ENCODE measurements at regions not wholly inside any gene's neighbourhood (a gene's known extent, or its start where the extent isn't known, plus 50 kb on each side); places are given as distances from the start of the nearest gene placed in this dataset.

DNA sequence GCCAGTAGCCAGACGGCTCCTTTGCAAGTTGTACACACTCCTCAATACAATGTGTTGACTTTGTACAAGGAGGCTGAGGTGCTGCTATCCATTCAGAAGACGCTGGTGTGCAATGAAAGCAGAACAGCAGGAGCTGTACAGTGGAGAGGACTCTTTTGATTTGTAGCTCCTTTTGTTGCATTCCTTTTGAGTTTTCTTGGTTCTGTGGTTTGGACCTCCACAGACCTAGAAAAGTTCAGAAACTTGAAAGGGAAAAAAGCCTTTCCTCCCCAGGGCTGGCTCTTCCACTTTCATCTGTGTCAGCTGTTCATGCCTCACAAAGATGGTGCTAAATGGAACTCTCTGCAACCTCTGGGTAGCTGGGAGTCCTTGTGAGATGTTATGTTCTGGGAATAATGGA, 117.4 kb downstream of the MAT2B start:
- Histone ChIP-seq H3K27ac (no peak overlapping the region), H3K27me3 (no peaks in the 10 kb centered on the region), H3K4me1 (no peaks in the 10 kb centered on the region), H3K4me3 (no peak overlapping the region), H3K36me3 (no peaks in the 10 kb centered on the region), H3K9me3 (no peaks in the 10 kb centered on the region)
- TF ChIP-seq, protein P1, sequence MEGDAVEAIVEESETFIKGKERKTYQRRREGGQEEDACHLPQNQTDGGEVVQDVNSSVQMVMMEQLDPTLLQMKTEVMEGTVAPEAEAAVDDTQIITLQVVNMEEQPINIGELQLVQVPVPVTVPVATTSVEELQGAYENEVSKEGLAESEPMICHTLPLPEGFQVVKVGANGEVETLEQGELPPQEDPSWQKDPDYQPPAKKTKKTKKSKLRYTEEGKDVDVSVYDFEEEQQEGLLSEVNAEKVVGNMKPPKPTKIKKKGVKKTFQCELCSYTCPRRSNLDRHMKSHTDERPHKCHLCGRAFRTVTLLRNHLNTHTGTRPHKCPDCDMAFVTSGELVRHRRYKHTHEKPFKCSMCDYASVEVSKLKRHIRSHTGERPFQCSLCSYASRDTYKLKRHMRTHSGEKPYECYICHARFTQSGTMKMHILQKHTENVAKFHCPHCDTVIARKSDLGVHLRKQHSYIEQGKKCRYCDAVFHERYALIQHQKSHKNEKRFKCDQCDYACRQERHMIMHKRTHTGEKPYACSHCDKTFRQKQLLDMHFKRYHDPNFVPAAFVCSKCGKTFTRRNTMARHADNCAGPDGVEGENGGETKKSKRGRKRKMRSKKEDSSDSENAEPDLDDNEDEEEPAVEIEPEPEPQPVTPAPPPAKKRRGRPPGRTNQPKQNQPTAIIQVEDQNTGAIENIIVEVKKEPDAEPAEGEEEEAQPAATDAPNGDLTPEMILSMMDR (IDR thresholded peaks at IDR 0.05): no peak
- no peak for DNase-seq
- intact Hi-C loops (cut with DNase I): no loop called here
- no peak for ATAC-seq

DNA sequence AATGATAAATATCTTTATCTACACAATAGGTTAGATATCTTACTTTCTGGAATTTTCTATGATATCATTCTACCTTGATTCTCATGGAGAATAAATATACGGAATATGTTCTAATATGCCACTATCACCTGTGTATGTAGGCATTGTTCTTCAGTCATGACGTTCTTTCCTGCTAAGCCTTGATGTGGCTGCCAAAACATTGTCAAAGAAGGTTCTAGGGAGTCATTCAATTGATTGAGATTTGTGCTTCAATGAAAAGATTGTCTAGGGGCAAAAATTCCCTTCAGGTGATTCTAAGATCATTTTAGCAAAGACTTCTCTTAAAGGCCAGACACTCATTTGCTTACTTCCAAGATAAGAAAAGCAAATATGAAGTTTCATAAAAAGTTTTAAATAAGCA, 118.1 kb downstream of the MAT2B start:
- H3K4me3 ChIP-seq: no peak overlapping the region
- H3K9me3 ChIP-seq: no peaks in the 10 kb centered on the region
- ATAC-seq (no peak), DNase-seq (no peak)
- no peaks in the 10 kb centered on the region for H3K36me3 ChIP-seq
- TF ChIP-seq, protein P1 (IDR thresholded peaks at IDR 0.05): no peak
- H3K27ac ChIP-seq: no peak overlapping the region
- no peaks in the 10 kb centered on the region for H3K27me3 ChIP-seq
- H3K4me1 ChIP-seq: no peaks in the 10 kb centered on the region
- intact Hi-C loops (cut with DNase I): no loop called here

DNA sequence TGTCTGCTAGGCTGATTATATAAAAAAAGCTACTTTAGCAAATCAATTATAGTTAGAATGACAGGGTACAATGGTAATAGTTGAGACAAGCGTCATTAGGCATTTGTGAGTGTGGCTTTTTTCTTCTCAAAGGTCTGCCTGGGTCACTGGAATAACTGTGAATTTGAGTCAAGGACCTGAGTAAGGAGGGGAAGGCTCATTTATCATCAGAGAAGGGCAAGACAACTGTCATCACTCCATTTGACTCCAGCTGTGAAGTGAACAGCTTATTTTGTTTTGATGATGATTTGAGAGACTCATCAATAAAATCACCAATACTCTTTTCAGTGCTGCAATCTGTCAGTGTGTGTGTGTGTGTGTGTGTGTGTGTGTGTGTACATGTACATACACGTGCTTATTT, 118.6 kb downstream of the MAT2B start:
- no peak overlapping the region for H3K27ac ChIP-seq
- H3K4me1 ChIP-seq: no peaks in the 10 kb centered on the region
- DNase-seq (no peak), ATAC-seq (no peak)
- TF ChIP-seq, protein P1 (IDR thresholded peaks at IDR 0.05): no peak
- H3K9me3 ChIP-seq: no peaks in the 10 kb centered on the region
- no peak overlapping the region for H3K4me3 ChIP-seq
- H3K27me3 ChIP-seq: no peaks in the 10 kb centered on the region
- H3K36me3 ChIP-seq: no peaks in the 10 kb centered on the region
- intact Hi-C loops (cut with DNase I): no loop called here

DNA sequence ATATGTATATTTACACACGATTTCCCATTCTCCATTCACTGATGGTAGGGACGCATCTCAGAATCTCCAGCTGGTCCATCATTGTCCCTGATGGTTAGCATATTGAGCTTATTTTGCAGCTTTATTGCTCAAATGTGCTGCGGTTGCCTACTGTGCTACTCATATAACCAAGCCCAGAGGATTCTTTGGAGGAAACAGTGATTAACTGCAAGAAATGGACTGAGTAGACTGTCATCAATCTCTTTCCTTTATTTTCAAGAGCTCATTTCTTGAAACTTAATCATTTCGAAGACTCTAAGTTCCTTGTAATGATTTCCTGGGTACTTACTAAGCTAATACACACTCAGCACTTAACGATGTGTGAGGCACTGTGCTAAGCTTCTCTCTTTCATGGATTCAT, 119.0 kb downstream of the MAT2B start:
- ATAC-seq (no peak), DNase-seq (no peak)
- TF ChIP-seq, protein P1 (IDR thresholded peaks at IDR 0.05): no peak
- intact Hi-C loops (cut with DNase I): no loop called here
- Histone ChIP-seq H3K27ac (no peak overlapping the region), H3K9me3 (no peaks in the 10 kb centered on the region), H3K36me3 (no peaks in the 10 kb centered on the region), H3K4me3 (no peak overlapping the region), H3K4me1 (no peaks in the 10 kb centered on the region), H3K27me3 (no peaks in the 10 kb centered on the region)

DNA sequence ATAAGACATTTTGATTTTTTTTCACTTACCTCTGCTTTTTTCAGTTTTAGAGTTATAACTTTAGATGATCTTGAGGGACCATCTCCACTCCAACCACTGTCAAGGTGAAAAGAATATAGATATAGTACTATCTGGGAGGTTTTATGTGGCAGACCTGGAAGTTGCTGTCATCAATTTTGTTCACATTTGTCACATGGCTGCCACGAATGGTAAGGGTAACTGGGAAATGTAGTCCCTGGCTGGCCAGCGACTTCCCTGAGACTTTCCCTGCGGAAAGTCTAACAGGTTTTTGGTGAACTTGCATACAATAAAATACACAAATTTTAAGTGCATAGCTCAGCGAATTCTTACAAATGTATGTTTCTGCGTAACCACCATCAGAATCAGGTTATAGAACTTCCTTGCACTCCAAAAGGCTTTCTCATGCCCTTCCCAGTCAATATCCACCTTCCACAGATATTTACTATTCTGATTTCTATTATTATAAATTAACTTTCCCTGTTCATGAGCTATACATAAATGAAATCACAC, 121.5 kb downstream of the MAT2B start:
- H3K9me3 ChIP-seq: no peaks in the 10 kb centered on the region
- H3K27me3 ChIP-seq: no peaks in the 10 kb centered on the region
- H3K36me3 ChIP-seq: no peaks in the 10 kb centered on the region
- no peak overlapping the region for H3K27ac ChIP-seq
- DNase-seq (no peak), ATAC-seq (no peak)
- no peak overlapping the region for H3K4me3 ChIP-seq
- no peaks in the 10 kb centered on the region for H3K4me1 ChIP-seq
- intact Hi-C loops (cut with DNase I): no loop called here
- TF ChIP-seq, protein P1 (IDR thresholded peaks at IDR 0.05): no peak

DNA sequence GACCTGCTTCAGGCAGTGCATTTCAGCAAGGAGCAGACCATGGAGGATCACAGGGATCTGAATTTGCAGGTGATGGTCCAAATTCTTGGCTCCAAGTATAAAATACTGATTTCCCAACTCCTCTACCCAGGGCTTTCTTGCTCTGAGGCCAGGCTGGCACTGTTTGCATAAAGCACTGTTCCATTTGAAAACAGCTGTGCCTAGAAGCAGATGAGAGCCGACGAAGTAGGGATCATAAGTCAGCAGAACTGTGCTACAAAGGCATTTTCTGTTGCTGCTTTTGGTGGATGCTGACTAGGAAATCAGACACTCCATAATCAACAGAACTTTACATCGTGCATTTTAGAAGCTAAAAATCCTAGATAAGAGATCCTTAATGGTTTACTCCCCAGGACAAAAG, 126.4 kb downstream of the MAT2B start:
- H3K27me3 ChIP-seq: no peaks in the 10 kb centered on the region
- TF ChIP-seq, protein P1 (IDR thresholded peaks at IDR 0.05): no peak

More for the DNA sequence above, 126.4 kb downstream of the MAT2B start:
- H3K9me3 ChIP-seq: no peaks in the 10 kb centered on the region
- H3K4me3 ChIP-seq: no peak overlapping the region
- no peak for DNase-seq
- no peak for ATAC-seq
- intact Hi-C loops (cut with DNase I): no loop called here
- no peaks in the 10 kb centered on the region for H3K4me1 ChIP-seq
- H3K36me3 ChIP-seq: no peaks in the 10 kb centered on the region
- H3K27ac ChIP-seq: no peak overlapping the region

All from upper lobe of right lung (tissue), 1 donor.